IMR-90 (cell line): ENCODE measurements at regions not wholly inside any gene's neighbourhood (a gene's known extent, or its start where the extent isn't known, plus 50 kb on each side); places are given as distances from the start of the nearest gene placed in this dataset.

Source experiments
- ATAC-seq: fragments of 200-7000 bp; cut with Tn5 transposase; 2 replicates; pipeline ENCODE4 v1.9.1; 2020; ENCODE audit warnings: low read depth, mild to moderate bottlenecking, moderate library complexity
- BruUV-seq: library from RNA; stranded (reverse); fragments of 400-500 nt; replicated peaks from 2 replicates; lab custom pipeline; 2021; lab: Mats Ljungman, UMichigan
- CTCF ChIA-PET: fragments of 300-600 bp; formaldehyde crosslinking; extraction: SDS; loops from one replicate; lab custom pipeline; 2021; ENCODE audit warnings: antibody characterized with exemption; lab: Yijun Ruan, JAX
- POLR2A ChIA-PET: fragments of 300-600 bp; sonication (Branson Sonifier 250); formaldehyde crosslinking; loops from one replicate; lab custom pipeline; 2022; ENCODE audit warnings: antibody characterized with exemption; ENCODE audit not compliant: unreplicated experiment; lab: Charles Lee
- DNase-seq: peaks from one replicate; pipeline ENCODE4 v3.0.0; 2013
- H2AFZ ChIP-seq: replicated peaks from 2 replicates; pipeline ENCODE3; 2013; ENCODE audit warnings: low read length, mild to moderate bottlenecking; ENCODE audit not compliant: poor library complexity
- H2AK5ac ChIP-seq: 2 replicates; pipeline ENCODE4 v1.6.1; 2013; ENCODE audit warnings: low read depth, low read length, inconsistent platforms
- H2AK9ac ChIP-seq: replicated peaks from 2 replicates; pipeline ENCODE3; 2013; ENCODE audit warnings: mild to moderate bottlenecking, low read depth, low read length, moderate library complexity; ENCODE audit not compliant: poor library complexity
- H2BK120ac ChIP-seq: 2 replicates; pipeline ENCODE4 v1.6.1; 2013; ENCODE audit warnings: low read depth, low read length, inconsistent platforms
- H2BK15ac ChIP-seq: 3 replicates; pipeline ENCODE4 v1.6.1; 2013; ENCODE audit warnings: low read depth, low read length, inconsistent platforms
- H2BK20ac ChIP-seq: 2 replicates; pipeline ENCODE4 v1.6.1; 2013; ENCODE audit warnings: low read depth, mild to moderate bottlenecking, inconsistent platforms, low read length, moderate library complexity
- H2BK5ac ChIP-seq: 2 replicates; pipeline ENCODE4 v1.6.1; 2013; ENCODE audit warnings: mild to moderate bottlenecking, low read depth, low read length, inconsistent platforms; ENCODE audit not compliant: poor library complexity, severe bottlenecking
- H3K14ac ChIP-seq: replicated peaks from 2 replicates; pipeline ENCODE4 v1.6.1; 2013; ENCODE audit warnings: low read depth, low read length, inconsistent platforms
- H3K18ac ChIP-seq: 2 replicates; pipeline ENCODE4 v1.6.1; 2013; ENCODE audit warnings: low read depth, low read length, control low read depth
- H3K23ac ChIP-seq: 2 replicates; pipeline ENCODE4 v1.6.1; 2013; ENCODE audit warnings: low read depth, low read length, inconsistent platforms
- H3K27ac ChIP-seq: 2 replicates; pipeline ENCODE4 v1.5.1; 2013; ENCODE audit warnings: mild to moderate bottlenecking, control low read depth, low read length; ENCODE audit not compliant: insufficient read depth
- H3K27me3 ChIP-seq: 2 replicates; pipeline ENCODE4 v1.6.1; 2013; ENCODE audit warnings: low read length; ENCODE audit not compliant: control insufficient read depth, insufficient read depth
- H3K36me3 ChIP-seq: 2 replicates; pipeline ENCODE4 v1.6.1; 2013; ENCODE audit warnings: low read length, mixed read lengths; ENCODE audit not compliant: control insufficient read depth, insufficient read depth
- H3K4ac ChIP-seq: 2 replicates; pipeline ENCODE4 v1.6.1; 2013; ENCODE audit warnings: low read depth, low read length, inconsistent platforms
- H3K4me1 ChIP-seq: 2 replicates; pipeline ENCODE4 v1.6.1; 2013; ENCODE audit warnings: low read length, mixed read lengths; ENCODE audit not compliant: control insufficient read depth, insufficient read depth
- H3K4me2 ChIP-seq: 2 replicates; pipeline ENCODE4 v1.6.1; 2013; ENCODE audit warnings: low read depth, mild to moderate bottlenecking, control low read depth, low read length, moderate library complexity
- H3K4me3 ChIP-seq: 2 replicates; pipeline ENCODE4 v1.5.1; 2013; ENCODE audit warnings: low read depth, mild to moderate bottlenecking, control low read depth, low read length, moderate library complexity; ENCODE audit not compliant: insufficient read depth
- H3K56ac ChIP-seq: 2 replicates; pipeline ENCODE4 v1.6.1; 2013; ENCODE audit warnings: low read length, inconsistent platforms; ENCODE audit not compliant: insufficient read depth; ENCODE audit errors: extremely low read depth
- H3K79me1 ChIP-seq, 2 experiments: 2 replicates each; pipeline ENCODE4 v1.6.1; 2013; ENCODE audit warnings: low read length in 2 of 2, inconsistent platforms in 1 of 2, low read depth in 1 of 2
- H3K9ac ChIP-seq: 2 replicates; pipeline ENCODE4 v1.6.1; 2013; ENCODE audit warnings: low read depth, low read length, control low read depth
- H3K9me1 ChIP-seq: 2 replicates; pipeline ENCODE4 v1.6.1; 2013; ENCODE audit warnings: low read length, inconsistent platforms; ENCODE audit not compliant: insufficient read depth
- H3K9me3 ChIP-seq: 2 replicates; pipeline ENCODE4 v1.6.1; 2013; ENCODE audit warnings: low read length; ENCODE audit not compliant: control insufficient read depth, insufficient read depth
- H4K20me1 ChIP-seq: 2 replicates; pipeline ENCODE4 v1.6.1; 2013; ENCODE audit warnings: low read length, inconsistent platforms; ENCODE audit not compliant: insufficient read depth
- H4K5ac ChIP-seq: 2 replicates; pipeline ENCODE4 v1.6.1; 2013; ENCODE audit warnings: mild to moderate bottlenecking, low read depth, low read length, control low read depth
- H4K8ac ChIP-seq, 2 experiments: 2 replicates each; pipeline ENCODE4 v1.6.1; 2013; ENCODE audit warnings: low read depth in 2 of 2, low read length in 2 of 2, control low read depth in 1 of 2, inconsistent platforms in 1 of 2
- H4K91ac ChIP-seq: 2 replicates; pipeline ENCODE4 v1.6.1; 2013; ENCODE audit warnings: low read depth, low read length, inconsistent platforms; ENCODE audit not compliant: insufficient read depth
- BHLHE40 ChIP-seq: fragments of 150-350 bp; IDR thresholded peaks from 2 replicates; pipeline ENCODE4 v1.6.1; 2016; ENCODE audit warnings: mild to moderate bottlenecking, low read depth, low read length
- CHD1 ChIP-seq: IDR thresholded peaks from 2 replicates; pipeline ENCODE4 v1.6.1; 2012; ENCODE audit warnings: low read depth, low read length, improper control_type of control experiment
- ELK1 ChIP-seq: fragments of 150-350 bp; IDR thresholded peaks from 2 replicates; pipeline ENCODE4 v1.6.1; 2016; ENCODE audit warnings: low read depth, mild to moderate bottlenecking, low read length, moderate library complexity, borderline replicate concordance
- FOS ChIP-seq: fragments of 150-350 bp; IDR thresholded peaks from 2 replicates; pipeline ENCODE4 v1.6.1; 2016; ENCODE audit warnings: low read depth, low read length
- MAFK ChIP-seq: IDR thresholded peaks from 2 replicates; pipeline ENCODE4 v1.6.1; 2012; ENCODE audit warnings: low read depth, low read length, improper control_type of control experiment
- NFE2L2 ChIP-seq: fragments of 150-350 bp; IDR thresholded peaks from 2 replicates; pipeline ENCODE4 v1.6.1; 2016; ENCODE audit warnings: low read depth, mild to moderate bottlenecking, low read length
- POLR2A ChIP-seq: IDR thresholded peaks from 2 replicates; pipeline ENCODE4 v1.6.1; 2012; ENCODE audit warnings: mild to moderate bottlenecking, low read depth, low read length
- RAD21 ChIP-seq: IDR thresholded peaks from 2 replicates; pipeline ENCODE4 v1.6.1; 2012; ENCODE audit warnings: low read length, improper control_type of control experiment
- RCOR1 ChIP-seq: IDR thresholded peaks from 2 replicates; pipeline ENCODE4 v1.6.1; 2012; ENCODE audit warnings: mild to moderate bottlenecking, low read length, improper control_type of control experiment; ENCODE audit not compliant: insufficient replicate concordance
- RFX5 ChIP-seq: IDR thresholded peaks from 2 replicates; pipeline ENCODE4 v1.8.0; 2012; ENCODE audit warnings: low read depth, mild to moderate bottlenecking, low read length, moderate library complexity
- SMC3 ChIP-seq: fragments of 150-350 bp; IDR thresholded peaks from 2 replicates; pipeline ENCODE4 v1.6.1; 2016; ENCODE audit warnings: low read depth, mild to moderate bottlenecking, antibody characterized with exemption, low read length, moderate library complexity
- WGBS, 2 experiments: methylation state at CpG; one replicate each; pipeline versions ENCODE4 v1.1.5 to v1.1.7; 2013; ENCODE audit warnings: missing lambda C conversion rate in 2 of 2; ENCODE audit not compliant: insufficient read length in 1 of 2; ENCODE audit errors: extremely low coverage in 2 of 2; 5-methylcytosine and 5-hydroxymethylcytosine counted together
- dilution Hi-C: fragments of 300-500 bp; cut with HindIII; formaldehyde crosslinking; loops from one replicate; pipeline ENCODE4 v1.14.3; 2018; ENCODE audit warnings: low sequenced_read_pairs; ENCODE audit not compliant: unreplicated experiment
- in situ Hi-C: fragments of 300-500 bp; cut with MboI; formaldehyde crosslinking; loops from 3 replicates; pipeline ENCODE4 v1.14.3; 2019; ENCODE audit warnings: low sequenced_read_pairs, inconsistent platforms, mixed read lengths
- intact Hi-C: fragments of 100-400 bp; cut with micrococcal nuclease; formaldehyde crosslinking; loops from 2 replicates; pipeline ENCODE4 v1.10.0; 2022
- TF ChIP-seq, protein P1 (sequence below): fragments of 150-350 bp; IDR thresholded peaks from 2 replicates; pipeline ENCODE4 v1.6.1; 2017; ENCODE audit warnings: mild to moderate bottlenecking, antibody characterized with exemption, low read length, low read depth

GRCh38 chr1:55359611-55360010, 144.4 kb upstream of the USP24 start:
- Histone ChIP-seq H4K8ac (no peak overlapping the region), H2AFZ (no peak overlapping the region), H3K4me3 (no peak overlapping the region), H2BK120ac (no peak overlapping the region), H2BK15ac (no peak overlapping the region), H3K4me2 (no peak overlapping the region), H3K9me1 (no peaks in the 10 kb centered on the region; the same call in 1 of the 2 replicates), H3K9me3 (no peaks in the 10 kb centered on the region), H3K9ac (no peak overlapping the region), H3K27me3 (no peaks in the 10 kb centered on the region; the same call in 1 of the 2 replicates), H3K4ac (no peak overlapping the region), H4K91ac (no peak overlapping the region), H3K4me1 (peaks cover 3% of the 10 kb centered on the region), H3K27ac (no peak overlapping the region), H2BK20ac (no peak overlapping the region), H3K36me3 (no peaks in the 10 kb centered on the region), H4K5ac (no peak overlapping the region), H3K23ac (no peak overlapping the region), H3K14ac (no peak overlapping the region), H3K56ac (no peak overlapping the region), H3K79me1 (no peaks in the 10 kb centered on the region), H2AK9ac (no peak overlapping the region), H2BK5ac (no peak overlapping the region), H4K20me1 (no peaks in the 10 kb centered on the region), H3K18ac (no peak overlapping the region), H2AK5ac (no peak overlapping the region)
- no peak for TF ChIP-seq RFX5
- TF ChIP-seq BHLHE40, result no peak
- TF ChIP-seq POLR2A, result no peak
- TF ChIP-seq ELK1, result no peak
- TF ChIP-seq, protein P1, sequence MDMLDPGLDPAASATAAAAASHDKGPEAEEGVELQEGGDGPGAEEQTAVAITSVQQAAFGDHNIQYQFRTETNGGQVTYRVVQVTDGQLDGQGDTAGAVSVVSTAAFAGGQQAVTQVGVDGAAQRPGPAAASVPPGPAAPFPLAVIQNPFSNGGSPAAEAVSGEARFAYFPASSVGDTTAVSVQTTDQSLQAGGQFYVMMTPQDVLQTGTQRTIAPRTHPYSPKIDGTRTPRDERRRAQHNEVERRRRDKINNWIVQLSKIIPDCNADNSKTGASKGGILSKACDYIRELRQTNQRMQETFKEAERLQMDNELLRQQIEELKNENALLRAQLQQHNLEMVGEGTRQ, result no peak
- no peak for TF ChIP-seq FOS
- TF ChIP-seq RAD21, result no peak
- TF ChIP-seq NFE2L2, result no peak
- no peak for TF ChIP-seq MAFK
- no peak for TF ChIP-seq RCOR1
- TF ChIP-seq SMC3, result no peak
- TF ChIP-seq CHD1, result no peak
- no CpG with 5 or more reads among the region's 3 CpGs for WGBS, 2 experiments
- BruUV-seq, result no TSS peak
- CTCF ChIA-PET, result interaction anchor here (0.7 to 1.4 kb wide), 3 partner anchors 16 to 227 kb away, joined by 3 to 4 read pairs (median 3); no protein-coding TSS in a partner anchor
- intact Hi-C loops (no loop called here), dilution Hi-C loops (no loop called here), in situ Hi-C loops (no loop called here)
- POLR2A ChIA-PET, result no interaction called here
- ATAC-seq (no peak), DNase-seq (no peak)
